ENCODE measurements at regions not wholly inside any gene's neighbourhood (a gene's known extent, or its start where the extent isn't known, plus 50 kb on each side); places are given as distances from the start of the nearest gene placed in this dataset.

DNA sequence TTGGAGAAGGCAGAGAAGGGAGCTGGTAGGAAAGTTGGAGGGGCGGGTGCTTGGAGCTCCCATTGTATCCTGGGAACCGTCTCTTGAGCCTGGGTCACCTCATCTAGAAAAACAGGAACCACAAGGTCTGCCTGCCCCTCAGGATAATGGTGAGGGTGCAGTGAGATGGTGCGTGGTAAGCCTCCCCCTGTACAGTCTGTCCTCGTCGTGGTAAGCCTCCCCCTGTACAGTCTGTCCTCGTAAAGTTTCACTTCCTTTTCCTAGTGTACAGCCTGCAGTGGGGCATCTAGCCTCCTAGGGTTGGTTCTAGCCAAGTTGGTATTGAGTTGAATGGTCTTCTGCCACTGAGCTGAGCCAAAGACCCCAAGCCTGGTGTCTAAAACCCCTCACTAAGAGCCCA lies 66.5 kb upstream of the IGSF21 start:
- TF ChIP-seq CTCF (conservative IDR thresholded peaks at IDR 0.05; ENCODE audit: low read depth, low read length) = no peak
- no peak for TF ChIP-seq EZH2 (IDR thresholded peaks at IDR 0.05; ENCODE audit: borderline replicate concordance, low read depth, low read length, poor library complexity, severe bottlenecking)
